ENCODE measurements at regions not wholly inside any gene's neighbourhood (a gene's known extent, or its start where the extent isn't known, plus 50 kb on each side); places are given as distances from the start of the nearest gene placed in this dataset.
"Not testable (repeated sequence)": the region's sequence is repeated elsewhere in the genome, so short reads cannot be mapped to it uniquely, and the experiment has no call there.

DNA sequence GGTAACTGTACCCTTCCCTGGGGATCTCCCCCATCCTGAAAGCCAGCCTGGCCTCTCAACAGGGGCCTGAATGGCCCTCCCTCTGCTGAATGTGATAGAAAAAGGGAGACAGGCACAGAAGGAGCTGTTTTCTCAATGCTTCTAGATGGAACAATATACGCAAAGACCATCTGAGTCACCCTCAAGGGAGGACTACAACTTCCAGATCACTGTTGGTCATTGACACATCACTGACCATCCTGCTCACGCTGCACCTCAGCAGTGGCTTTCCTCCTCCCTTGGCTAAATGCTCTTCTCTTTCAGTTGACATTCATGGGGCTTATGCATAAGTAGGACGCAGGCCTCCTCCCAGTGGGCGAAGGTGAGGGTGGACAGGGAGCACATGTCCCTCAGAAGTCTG lies 112.2 kb upstream of the SHB start:
- no peak for DNase-seq

GRCh38 chr9:38180656-38181055 lies 111.6 kb upstream of the SHB start:
- no peak for DNase-seq

DNA sequence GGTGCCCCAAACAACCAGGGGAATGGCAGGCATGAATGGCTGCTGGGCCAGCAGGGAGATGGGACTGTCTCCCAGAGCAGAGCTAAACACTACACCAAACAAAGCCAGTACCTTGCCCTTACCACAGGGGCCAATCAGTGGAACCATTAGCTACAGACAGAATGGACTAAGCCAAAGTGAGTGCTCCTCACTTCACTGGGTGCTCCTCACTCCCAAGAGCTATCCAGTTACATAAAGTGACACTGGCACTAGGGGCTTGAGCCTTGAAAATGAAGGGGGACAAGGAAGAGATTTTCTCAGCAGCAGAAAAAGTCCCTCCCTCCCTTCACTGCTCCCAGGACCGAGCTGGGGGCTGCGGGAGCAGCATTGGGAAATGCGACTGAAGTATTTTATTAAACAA lies 110.9 kb upstream of the SHB start:
- no peak for DNase-seq

DNA sequence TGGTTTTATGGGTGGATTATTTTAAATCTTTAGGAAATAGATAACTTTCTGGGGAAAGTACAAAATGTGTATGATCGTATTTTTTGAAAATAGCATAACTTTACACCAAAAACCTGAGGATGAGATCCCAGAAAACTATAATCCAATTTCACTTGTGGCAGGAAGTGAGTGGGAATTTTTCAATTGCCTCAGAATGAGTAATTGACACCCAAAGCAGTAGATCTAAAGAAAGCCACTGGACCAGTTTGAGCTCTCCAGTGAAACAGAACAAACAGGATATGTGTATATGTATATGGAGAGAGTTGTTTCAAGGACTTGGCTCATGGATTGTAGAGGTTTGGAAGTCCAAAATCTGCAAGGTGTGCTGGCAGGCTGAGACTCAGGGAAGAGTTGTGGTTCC lies 109.2 kb upstream of the SHB start:
- no peak for DNase-seq

- DNase-seq, result no peak
These were observed 108.7 kb upstream of the SHB start for GRCh38 chr9:38177680-38178079.

- DNase-seq, result no peak
These were observed 107.2 kb upstream of the SHB start for GRCh38 chr9:38176251-38176650.

DNA sequence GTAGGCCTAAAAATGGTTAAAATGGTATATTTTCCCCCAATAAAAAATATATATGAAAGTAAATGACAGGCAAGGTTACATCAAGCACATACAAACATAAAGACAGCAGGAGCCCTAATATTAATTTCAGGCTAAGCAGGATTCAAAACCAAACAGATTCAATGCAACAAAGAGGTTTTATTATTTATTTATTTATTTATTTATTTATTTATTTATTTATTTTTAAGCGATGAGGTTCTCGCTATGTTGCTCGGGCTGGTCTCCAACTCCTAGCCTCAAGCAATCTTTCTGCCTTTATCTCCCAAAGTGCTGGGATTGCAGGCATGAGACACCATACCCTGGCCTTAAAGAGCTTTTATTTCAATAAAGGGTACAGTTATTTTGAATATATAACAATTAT lies 106.4 kb upstream of the SHB start:
- no peak for DNase-seq

DNA sequence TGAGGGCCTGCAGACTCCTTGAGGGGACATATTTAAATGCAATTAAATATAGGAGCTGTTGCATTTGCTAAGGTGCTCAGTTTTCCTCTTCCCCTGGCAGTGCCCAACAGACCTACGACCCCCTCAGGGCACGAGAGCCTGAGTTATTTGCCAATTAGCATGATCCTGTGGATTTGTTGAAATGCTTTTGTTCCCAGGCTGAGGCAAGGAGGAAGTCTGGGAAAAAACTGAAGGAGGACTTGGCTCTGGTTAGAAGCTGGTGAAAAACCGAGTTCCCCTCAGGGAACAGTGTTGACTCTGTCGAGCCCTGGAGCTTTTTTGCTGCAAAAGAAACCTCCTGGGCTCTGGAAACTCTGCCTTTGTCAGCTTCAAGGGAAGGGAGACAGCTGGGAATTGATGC lies 103.6 kb upstream of the SHB start:
- no peak for DNase-seq

GRCh38 chr9:38171926-38172325 lies 102.9 kb upstream of the SHB start:
- DNase-seq, result no peak

- DNase-seq, result no peak
These were observed 102.5 kb upstream of the SHB start for GRCh38 chr9:38171538-38171884.

DNA sequence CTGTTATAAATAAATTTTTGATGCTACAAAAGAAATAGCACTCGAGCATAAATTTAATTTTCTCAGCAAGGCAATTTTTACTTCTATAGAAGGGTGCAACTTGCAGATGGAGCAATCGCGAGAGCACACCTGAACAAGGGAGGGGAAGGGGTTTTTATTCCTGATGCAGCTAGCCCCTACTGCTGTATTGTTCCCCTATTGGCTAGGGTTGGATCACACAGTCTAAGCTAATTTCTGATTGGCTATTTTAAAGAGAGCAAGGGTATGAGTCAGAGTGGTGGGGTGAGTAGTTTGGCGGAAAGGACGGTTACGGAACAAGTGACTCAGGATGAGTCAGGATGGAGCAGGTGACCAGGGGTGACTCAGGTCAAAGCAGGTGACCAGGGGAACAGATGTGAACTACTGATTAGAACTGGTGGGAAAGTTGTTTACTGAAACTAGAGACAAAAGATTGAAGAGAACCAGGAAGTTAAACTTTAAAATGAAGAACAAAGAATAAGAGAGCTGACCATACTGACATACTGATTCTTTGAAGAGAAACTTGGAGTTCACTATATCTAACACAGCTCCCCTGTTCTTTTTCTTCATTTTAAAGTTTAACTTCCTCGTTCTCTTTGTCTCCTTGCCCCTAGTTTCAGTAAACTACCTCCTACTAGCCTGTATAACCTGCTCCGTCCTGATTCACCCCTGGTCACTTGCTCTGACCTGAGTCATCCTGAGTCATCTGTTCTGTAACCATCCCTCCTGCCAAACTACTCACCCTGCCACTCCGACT lies 101.9 kb upstream of the SHB start:
- DNase-seq, result not testable (repeated sequence)

- not testable (repeated sequence) for DNase-seq
These were observed 101.1 kb upstream of the SHB start for GRCh38 chr9:38170155-38170554.

DNA sequence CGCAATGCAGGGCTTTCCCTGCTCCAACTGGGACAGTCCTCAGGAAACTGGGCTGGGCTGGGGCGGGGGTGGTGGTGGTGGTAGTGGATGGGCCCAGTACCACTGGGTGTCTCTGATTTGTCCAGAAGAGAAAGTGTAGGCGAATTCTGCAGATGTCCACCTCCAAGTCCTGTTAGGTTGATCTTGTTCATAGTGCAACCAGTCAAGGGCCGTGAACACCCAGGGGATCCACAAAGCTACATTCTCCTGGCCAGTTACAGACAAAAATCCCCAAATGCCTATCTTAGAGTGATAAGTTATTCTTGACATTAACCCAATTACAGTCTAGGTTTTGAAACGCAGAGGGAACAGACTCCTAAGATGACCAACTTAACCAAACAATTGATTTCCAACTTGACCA lies 97.5 kb upstream of the SHB start:
- no peak for DNase-seq

- DNase-seq, result no peak
These were observed 95.7 kb upstream of the SHB start for GRCh38 chr9:38164659-38165221.

GRCh38 chr9:38163518-38163917 lies 94.5 kb upstream of the SHB start:
- DNase-seq, result no peak

DNA sequence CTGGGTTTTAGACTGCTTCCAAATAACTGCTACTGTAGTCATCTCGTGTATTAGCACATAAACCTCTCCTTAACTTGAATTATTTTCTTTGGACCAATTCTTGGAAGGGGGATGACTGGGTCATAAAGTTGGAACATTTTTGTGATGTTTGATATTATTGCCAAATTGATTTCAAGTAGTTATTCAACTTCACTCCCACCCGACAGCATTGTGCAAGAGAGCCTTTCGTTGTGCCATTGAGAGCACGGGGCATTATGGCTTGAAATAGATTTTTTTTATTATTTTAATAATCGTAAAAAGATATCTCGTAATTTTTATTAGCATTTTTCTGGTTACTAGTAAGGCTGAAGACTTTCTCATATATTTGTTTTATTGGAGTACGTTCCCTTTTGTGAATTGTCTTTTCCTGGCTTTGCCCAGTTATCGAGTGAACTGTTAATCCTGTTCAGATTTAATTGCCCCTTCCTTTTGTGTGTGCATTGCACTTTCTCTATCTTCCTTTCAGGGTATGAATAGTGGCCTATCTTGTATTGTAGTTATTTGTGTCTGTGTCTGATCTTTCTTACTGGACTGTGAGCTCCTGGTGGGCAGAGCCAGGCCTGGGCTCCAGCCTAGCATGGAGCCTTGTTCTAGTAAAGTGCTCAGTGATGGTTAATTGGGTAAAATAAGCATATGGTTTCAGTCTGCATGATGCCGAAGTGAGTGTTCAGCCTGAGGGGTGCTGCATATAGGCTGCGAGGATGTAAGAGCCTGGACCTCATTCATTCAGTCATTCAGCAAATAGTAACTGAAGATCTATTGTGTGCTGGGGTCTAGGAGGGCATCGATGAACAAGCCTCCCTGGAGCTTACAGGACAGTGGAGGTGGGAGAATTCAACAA lies 93.5 kb upstream of the SHB start:
- DNase-seq, result no peak

GRCh38 chr9:38160613-38161215 lies 91.7 kb upstream of the SHB start:
- DNase-seq, result no peak

DNA sequence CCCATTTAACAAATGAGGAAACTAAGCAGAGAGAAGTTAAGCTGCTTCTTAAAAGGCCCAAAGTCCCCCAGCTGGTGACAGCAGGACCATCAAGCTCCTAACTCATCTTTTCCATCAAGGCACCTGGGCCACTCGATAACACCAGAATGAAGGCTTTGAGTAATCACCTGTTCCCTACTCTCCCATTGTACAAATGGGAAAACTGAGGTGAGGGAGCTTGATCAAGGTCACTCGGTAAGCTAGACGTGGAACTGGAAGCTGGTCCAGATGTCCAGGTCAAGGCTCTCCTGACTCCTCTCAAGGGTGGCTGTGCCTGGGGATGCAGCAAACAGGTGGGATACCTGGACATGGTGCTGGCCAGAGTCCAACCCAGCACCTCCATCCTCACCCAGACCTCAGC lies 90.6 kb upstream of the SHB start:
- DNase-seq, result no peak

DNA sequence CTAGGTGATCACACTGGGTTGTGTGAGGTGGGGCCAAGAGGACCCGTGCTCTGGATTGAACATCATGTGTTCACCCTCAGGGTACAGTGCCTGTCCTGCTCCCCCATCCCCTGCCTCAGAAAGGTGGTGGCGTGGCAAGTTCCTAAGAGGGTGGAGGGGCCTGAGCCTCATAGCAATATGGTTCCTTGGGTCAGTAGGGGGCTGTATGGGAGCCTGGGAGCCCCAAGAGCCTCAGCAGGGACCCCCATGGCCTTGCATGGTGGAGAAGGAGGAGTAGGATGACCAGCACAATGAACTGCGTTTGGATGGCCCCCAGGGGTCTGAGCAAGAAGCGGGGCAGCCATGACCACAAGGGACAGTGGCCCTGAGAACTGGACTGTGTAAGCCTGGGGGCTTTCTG lies 89.6 kb upstream of the SHB start:
- no peak for DNase-seq

DNA sequence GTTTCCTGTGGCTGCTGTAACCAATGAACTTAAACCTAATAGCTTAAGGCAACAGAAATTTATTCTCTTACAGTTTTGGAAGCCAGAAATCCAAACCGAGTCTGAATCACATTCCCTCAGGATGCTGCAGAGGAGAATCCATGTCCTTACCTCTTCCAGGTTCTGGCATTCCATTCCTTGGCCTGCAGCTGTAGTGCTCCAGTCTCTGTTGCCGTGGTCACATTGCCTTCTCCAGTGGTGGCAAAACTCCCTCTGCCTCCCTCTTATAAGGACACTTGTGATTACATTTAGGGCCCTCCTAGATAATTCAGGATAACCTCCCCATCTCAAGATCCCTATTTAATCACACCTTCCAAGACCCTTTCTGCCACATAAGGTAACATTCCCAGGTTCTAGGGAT lies 88.7 kb upstream of the SHB start:
- no peak for DNase-seq

GRCh38 chr9:38154501-38155421 lies 85.7 kb upstream of the SHB start:
- no peak for DNase-seq

DNA sequence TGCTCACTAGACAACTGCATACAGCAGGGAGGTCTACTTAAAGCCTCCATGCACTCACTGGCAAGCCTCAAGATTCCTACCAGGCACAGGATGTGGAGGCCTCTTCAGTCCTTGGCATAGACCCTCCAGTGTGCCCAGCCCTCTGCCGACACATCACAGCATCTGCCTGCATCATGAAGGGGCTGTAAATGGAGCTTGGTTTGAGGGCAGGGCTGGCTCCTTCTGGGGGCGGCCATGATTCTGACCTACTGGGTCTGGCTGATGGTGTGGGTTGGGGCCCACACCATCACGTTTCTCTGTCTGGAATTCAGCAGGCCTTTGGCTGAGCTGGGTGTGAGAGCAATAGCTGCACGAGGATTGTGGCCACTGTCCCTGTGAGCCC lies 84.9 kb upstream of the SHB start:
- no peak for DNase-seq

Data from NCI-H524 treated with DMSO at 0.1 percent for 48 hours (cell line).